Mesothelial cell of epicardium (in vitro differentiated cells): ENCODE measurements at regions not wholly inside any gene's neighbourhood (a gene's known extent, or its start where the extent isn't known, plus 50 kb on each side); places are given as distances from the start of the nearest gene placed in this dataset.

Experiments
- DNase-seq, 2 experiments: peaks; one replicate each; pipeline ENCODE4 v3.0.0; 2021; ENCODE audit warnings: low spot score in 2 of 2; ENCODE audit not compliant: unreplicated experiment in 2 of 2
- H3K27ac Mint-ChIP-seq: 2 replicates; pipeline ENCODE4 v1.8.0; 2021; ENCODE audit warnings: mixed read lengths
- H3K27me3 Mint-ChIP-seq: 2 replicates; pipeline ENCODE4 v1.8.0; 2021; ENCODE audit warnings: low read depth, mixed read lengths
- H3K36me3 Mint-ChIP-seq: 2 replicates; pipeline ENCODE4 v1.8.0; 2021; ENCODE audit warnings: mixed read lengths
- H3K4me1 Mint-ChIP-seq: 2 replicates; pipeline ENCODE4 v1.8.0; 2021; ENCODE audit warnings: mixed read lengths
- H3K4me3 Mint-ChIP-seq: 2 replicates; pipeline ENCODE4 v1.8.0; 2021; ENCODE audit warnings: mild to moderate bottlenecking, moderate library complexity, mixed read lengths
- H3K9me3 Mint-ChIP-seq: 2 replicates; pipeline ENCODE4 v1.8.0; 2021; ENCODE audit warnings: mixed read lengths
- TF ChIP-seq, protein P1 (sequence below): fragments of 200-600 bp; sonication (generic); IDR thresholded peaks from one replicate; pipeline ENCODE4 v1.5.0; 2021; ENCODE audit warnings: antibody characterized with exemption; ENCODE audit not compliant: unreplicated experiment

DNA sequence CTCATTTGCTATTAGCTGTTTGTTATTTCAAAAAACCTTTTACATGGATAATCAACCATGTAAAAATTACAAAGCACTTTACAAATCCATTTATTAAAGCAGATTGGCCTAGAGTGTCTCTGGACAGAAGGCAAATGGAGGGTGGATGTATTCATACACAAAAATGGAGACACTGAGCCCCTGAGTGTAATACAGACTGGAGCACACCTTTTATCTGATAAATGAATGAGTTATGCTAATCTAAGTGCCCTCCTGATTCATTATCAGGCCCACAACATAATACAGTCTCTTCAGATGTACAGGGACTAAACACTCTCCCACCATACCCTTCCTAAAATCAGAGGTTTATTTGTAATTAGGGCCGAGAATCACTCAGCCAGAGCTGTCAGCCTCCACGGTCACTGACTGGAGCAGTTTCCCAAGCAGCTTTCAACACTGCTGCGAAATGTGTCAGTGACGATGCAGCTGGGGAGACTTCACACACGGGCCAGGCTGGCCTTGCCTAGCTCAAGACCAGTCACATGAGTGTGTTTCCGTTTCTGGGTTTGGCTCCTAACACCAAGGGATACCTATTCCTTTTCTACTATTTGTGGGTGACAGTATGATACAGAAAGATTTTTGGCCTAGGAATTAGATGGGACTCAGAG is 271.8 kb downstream of the ZIC1 start:
- peaks cover 19% of the 10 kb centered on the region for H3K27me3 Mint-ChIP-seq
- DNase-seq = no peak
- no peaks in the 10 kb centered on the region for H3K4me1 Mint-ChIP-seq
- H3K4me3 Mint-ChIP-seq = no peak overlapping the region
- H3K36me3 Mint-ChIP-seq = no peaks in the 10 kb centered on the region
- no peaks in the 10 kb centered on the region for H3K9me3 Mint-ChIP-seq
- TF ChIP-seq, protein P1, sequence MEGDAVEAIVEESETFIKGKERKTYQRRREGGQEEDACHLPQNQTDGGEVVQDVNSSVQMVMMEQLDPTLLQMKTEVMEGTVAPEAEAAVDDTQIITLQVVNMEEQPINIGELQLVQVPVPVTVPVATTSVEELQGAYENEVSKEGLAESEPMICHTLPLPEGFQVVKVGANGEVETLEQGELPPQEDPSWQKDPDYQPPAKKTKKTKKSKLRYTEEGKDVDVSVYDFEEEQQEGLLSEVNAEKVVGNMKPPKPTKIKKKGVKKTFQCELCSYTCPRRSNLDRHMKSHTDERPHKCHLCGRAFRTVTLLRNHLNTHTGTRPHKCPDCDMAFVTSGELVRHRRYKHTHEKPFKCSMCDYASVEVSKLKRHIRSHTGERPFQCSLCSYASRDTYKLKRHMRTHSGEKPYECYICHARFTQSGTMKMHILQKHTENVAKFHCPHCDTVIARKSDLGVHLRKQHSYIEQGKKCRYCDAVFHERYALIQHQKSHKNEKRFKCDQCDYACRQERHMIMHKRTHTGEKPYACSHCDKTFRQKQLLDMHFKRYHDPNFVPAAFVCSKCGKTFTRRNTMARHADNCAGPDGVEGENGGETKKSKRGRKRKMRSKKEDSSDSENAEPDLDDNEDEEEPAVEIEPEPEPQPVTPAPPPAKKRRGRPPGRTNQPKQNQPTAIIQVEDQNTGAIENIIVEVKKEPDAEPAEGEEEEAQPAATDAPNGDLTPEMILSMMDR = no peak
- H3K27ac Mint-ChIP-seq = no peak overlapping the region

DNA sequence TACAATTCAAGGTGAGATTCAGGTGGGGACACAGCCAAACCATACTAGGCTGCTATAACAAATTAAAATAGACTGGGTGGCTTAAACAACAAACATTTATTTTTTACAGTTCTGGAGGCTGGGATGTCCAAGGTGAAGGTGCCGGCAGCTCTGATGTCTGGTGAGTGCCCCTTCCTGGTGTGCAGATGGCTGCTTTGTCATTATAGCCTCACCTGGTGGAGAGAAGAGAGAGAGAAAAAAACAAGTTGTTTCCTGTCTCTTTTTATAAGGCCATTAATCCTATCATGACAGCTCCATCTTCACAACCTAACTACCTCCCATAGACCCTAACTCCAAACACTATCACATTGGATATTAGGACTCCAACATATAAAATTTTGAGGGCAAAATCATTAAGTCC is 279.7 kb downstream of the ZIC1 start:
- Mint-ChIP-seq H3K27ac (no peak overlapping the region), H3K36me3 (no peaks in the 10 kb centered on the region), H3K4me1 (no peaks in the 10 kb centered on the region), H3K27me3 (peaks cover 20% of the 10 kb centered on the region), H3K4me3 (no peak overlapping the region), H3K9me3 (no peaks in the 10 kb centered on the region)
- TF ChIP-seq, protein P1 = no peak
- DNase-seq = no peak

DNA sequence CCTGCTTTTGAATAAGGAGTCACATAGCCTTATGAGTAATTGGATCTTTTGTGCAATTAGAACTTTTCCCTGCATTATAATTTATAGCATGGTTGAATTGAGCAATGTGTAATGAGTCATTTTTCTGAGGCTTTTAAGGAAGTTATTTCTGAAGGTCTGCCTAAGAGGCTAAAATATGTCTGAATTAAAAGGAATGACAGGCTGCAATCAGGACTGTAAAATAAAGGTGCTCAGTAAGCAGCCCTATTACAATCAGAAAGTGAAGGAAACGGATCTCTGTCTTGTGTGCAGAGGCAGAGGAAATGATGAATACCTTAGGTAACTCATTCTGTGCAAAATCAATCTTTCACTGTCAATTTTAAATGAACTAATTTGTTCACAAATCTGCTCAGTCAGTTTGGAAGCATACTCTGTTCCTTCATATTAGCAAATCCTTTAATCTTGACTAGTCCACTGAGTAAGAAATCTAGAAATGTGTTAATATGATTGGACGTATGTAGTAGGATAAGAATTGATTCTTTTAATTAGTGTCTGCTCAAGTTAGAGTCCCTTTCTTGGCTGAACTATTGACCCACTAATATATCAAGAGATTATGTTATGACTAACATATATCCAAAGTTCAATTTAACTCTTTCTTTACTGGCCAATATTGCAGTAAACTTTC is 290.1 kb downstream of the ZIC1 start:
- TF ChIP-seq, protein P1 = no peak
- Mint-ChIP-seq H3K9me3 (no peaks in the 10 kb centered on the region), H3K27ac (no peak overlapping the region), H3K36me3 (no peaks in the 10 kb centered on the region), H3K27me3 (peaks cover 37% of the 10 kb centered on the region), H3K4me1 (peaks cover 7% of the 10 kb centered on the region), H3K4me3 (no peak overlapping the region)
- no peak for DNase-seq

DNA sequence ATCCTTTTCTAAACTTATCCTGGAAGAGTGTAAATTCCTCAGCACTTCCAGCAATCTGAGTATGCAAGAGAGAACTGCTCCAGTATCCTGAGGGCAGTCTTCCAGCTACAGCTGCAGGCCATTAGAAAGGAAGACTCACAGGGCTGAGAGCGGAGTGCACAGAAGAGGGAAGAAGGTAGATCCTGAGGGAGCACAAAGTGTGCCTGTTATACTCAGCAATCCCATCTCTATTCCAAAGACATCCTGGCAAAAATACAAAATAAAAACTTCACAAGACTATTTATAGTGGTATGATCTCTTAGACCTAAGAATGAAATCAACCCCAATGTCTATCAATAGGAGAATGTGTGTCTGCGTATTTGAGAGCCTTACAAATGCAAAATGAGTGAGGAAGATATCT is 292.0 kb downstream of the ZIC1 start:
- TF ChIP-seq, protein P1 = no peak
- Mint-ChIP-seq H3K27ac (no peak overlapping the region), H3K4me3 (no peak overlapping the region), H3K36me3 (no peaks in the 10 kb centered on the region), H3K27me3 (peaks cover 28% of the 10 kb centered on the region), H3K4me1 (peaks cover 7% of the 10 kb centered on the region), H3K9me3 (no peaks in the 10 kb centered on the region)
- no peak for DNase-seq

DNA sequence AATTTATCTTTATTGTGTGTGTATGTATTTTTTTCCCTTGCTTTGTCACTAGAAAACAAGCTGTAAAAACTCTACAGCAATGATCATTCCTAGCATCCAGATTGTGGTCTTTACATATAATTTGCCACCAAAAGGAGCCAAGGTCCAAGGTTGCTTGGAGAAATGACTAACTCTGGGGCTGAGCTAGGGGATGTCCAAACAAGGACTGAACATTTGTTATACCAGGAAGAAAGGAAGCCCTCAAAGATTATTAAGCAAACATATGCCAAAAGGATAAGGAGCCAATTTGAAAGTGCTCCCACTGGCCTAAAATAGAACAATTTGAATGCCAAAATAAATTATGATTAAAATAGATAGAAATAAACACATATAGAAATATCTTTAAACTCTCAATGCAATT is 293.3 kb downstream of the ZIC1 start:
- Mint-ChIP-seq H3K36me3 (no peaks in the 10 kb centered on the region), H3K4me3 (no peak overlapping the region), H3K27ac (no peak overlapping the region), H3K4me1 (peaks cover 7% of the 10 kb centered on the region), H3K9me3 (no peaks in the 10 kb centered on the region), H3K27me3 (peaks cover 16% of the 10 kb centered on the region)
- TF ChIP-seq, protein P1 = no peak
- DNase-seq = no peak
